G401 (cell line): ENCODE measurements at regions not wholly inside any gene's neighbourhood (a gene's known extent, or its start where the extent isn't known, plus 50 kb on each side); places are given as distances from the start of the nearest gene placed in this dataset.
"Not testable (repeated sequence)": the region's sequence is repeated elsewhere in the genome, so short reads cannot be mapped to it uniquely, and the experiment has no call there.

Experiments used
- DNase-seq: peaks from one replicate; pipeline ENCODE4 v3.0.0-alpha.2; 2015; ENCODE audit warnings: low spot score
- in situ Hi-C: cut with HindIII; loops from 2 replicates; pipeline ENCODE4 v1.10.0; 2016; ENCODE audit warnings: low sequenced_read_pairs, mixed read lengths

- in situ Hi-C loops: loop anchor here (10.0 kb wide), 1 partner anchor 844 kb away; no protein-coding TSS in a partner anchor
- no peak for DNase-seq
These were observed 108.1 kb upstream of the ARRDC3 start for GRCh38 chr5:91491229-91491628.

- in situ Hi-C loops: loop anchor here (10.0 kb wide), 1 partner anchor 844 kb away; no protein-coding TSS in a partner anchor
- DNase-seq: no peak
These were observed 107.2 kb upstream of the ARRDC3 start for GRCh38 chr5:91490316-91490715.

GRCh38 chr5:91487420-91487819, 104.3 kb upstream of the ARRDC3 start:
- no peak for DNase-seq

GRCh38 chr5:91486638-91487037, 103.5 kb upstream of the ARRDC3 start:
- in situ Hi-C loops: no loop called here
- DNase-seq: no peak

More at GRCh38 chr5:91487420-91487819, 104.3 kb upstream of the ARRDC3 start:
- in situ Hi-C loops: no loop called here

- in situ Hi-C loops: no loop called here
- DNase-seq: no peak
These were observed 101.5 kb upstream of the ARRDC3 start for GRCh38 chr5:91484662-91485061.

GRCh38 chr5:91479376-91479775, 96.3 kb upstream of the ARRDC3 start:
- DNase-seq, in situ Hi-C loops: not testable (repeated sequence)

GRCh38 chr5:91478096-91478495, 95.0 kb upstream of the ARRDC3 start:
- in situ Hi-C loops: no loop called here

GRCh38 chr5:91477408-91477807, 94.3 kb upstream of the ARRDC3 start:
- no peak for DNase-seq
- in situ Hi-C loops: no loop called here

More at GRCh38 chr5:91478096-91478495, 95.0 kb upstream of the ARRDC3 start:
- no peak for DNase-seq

GRCh38 chr5:91474201-91474600, 91.1 kb upstream of the ARRDC3 start:
- in situ Hi-C loops: no loop called here

GRCh38 chr5:91472631-91473030, 89.5 kb upstream of the ARRDC3 start:
- in situ Hi-C loops: no loop called here
- DNase-seq: no peak

More at GRCh38 chr5:91474201-91474600, 91.1 kb upstream of the ARRDC3 start:
- DNase-seq: no peak

- DNase-seq: no peak
- in situ Hi-C loops: no loop called here
These were observed 86.5 kb upstream of the ARRDC3 start for GRCh38 chr5:91469517-91470165.

GRCh38 chr5:91468651-91469422, 85.7 kb upstream of the ARRDC3 start:
- DNase-seq: no peak

GRCh38 chr5:91464886-91465646, 81.9 kb upstream of the ARRDC3 start:
- DNase-seq: no peak
- in situ Hi-C loops: no loop called here

More at GRCh38 chr5:91468651-91469422, 85.7 kb upstream of the ARRDC3 start:
- in situ Hi-C loops: no loop called here

- no peak for DNase-seq
- in situ Hi-C loops: no loop called here
These were observed 74.6 kb upstream of the ARRDC3 start for GRCh38 chr5:91457681-91458058.

GRCh38 chr5:91456928-91457680, 74.0 kb upstream of the ARRDC3 start:
- in situ Hi-C loops: no loop called here
- no peak for DNase-seq

GRCh38 chr5:91449083-91449482, 66.0 kb upstream of the ARRDC3 start:
- in situ Hi-C loops: no loop called here
- DNase-seq: no peak

- DNase-seq, in situ Hi-C loops: not testable (repeated sequence)
These were observed 65.0 kb upstream of the ARRDC3 start for GRCh38 chr5:91448079-91448478.

GRCh38 chr5:91446880-91447279, 63.8 kb upstream of the ARRDC3 start:
- in situ Hi-C loops, DNase-seq: not testable (repeated sequence)
